Endothelial cell of umbilical vein (primary cell): ENCODE measurements at regions not wholly inside any gene's neighbourhood (a gene's known extent, or its start where the extent isn't known, plus 50 kb on each side); places are given as distances from the start of the nearest gene placed in this dataset.

Experiments used
- BruUV-seq: library from RNA; stranded (reverse); fragments of 400-500 nt; replicated peaks from 2 replicates; lab custom pipeline; 2021; lab: Mats Ljungman, UMichigan
- CTCF ChIA-PET: fragments of 300-600, 350-600 bp; sonication (Branson Sonifier 250); formaldehyde crosslinking; loops from one replicate; lab custom pipeline; 2021; ENCODE audit warnings: antibody characterized with exemption, inconsistent platforms; lab: Charles Lee
- POLR2A ChIA-PET: fragments of 300-600, 350-600 bp; sonication (Branson Sonifier 250); formaldehyde crosslinking; loops from one replicate; lab custom pipeline; 2021; ENCODE audit warnings: antibody characterized with exemption, inconsistent platforms; lab: Charles Lee
- DNase-seq: peaks from one replicate; pipeline ENCODE4 v3.0.0-alpha.2; 2011; ENCODE audit warnings: low read depth, low spot score
- FAIRE-seq: peaks from 2 replicates; lab custom pipeline; 2011; peaks lifted over from hg19 to GRCh38; lab: Jason Lieb, UNC
- H2AFZ ChIP-seq: 2 replicates; pipeline ENCODE4 v1.6.0; 2012; ENCODE audit warnings: low read depth, low read length, control low read depth, inconsistent platforms
- H3K27ac ChIP-seq: 2 replicates; pipeline ENCODE4 v1.5.1; 2011; ENCODE audit warnings: low read depth, mild to moderate bottlenecking, control low read depth, low read length, moderate library complexity; ENCODE audit not compliant: insufficient read depth
- H3K27me3 ChIP-seq, 2 experiments: 2 replicates each; pipeline versions ENCODE4 v1.6.0 to v1.6.1; 2011; ENCODE audit warnings: low read length in 2 of 2, mixed read lengths in 1 of 2; ENCODE audit not compliant: control insufficient read depth in 2 of 2, insufficient read depth in 2 of 2
- H3K36me3 ChIP-seq, 2 experiments: 2 replicates in 1 of 2; 3 replicates in 1 of 2; pipeline ENCODE4 v1.5.1; 2011; ENCODE audit warnings: low read length in 2 of 2, mild to moderate bottlenecking in 1 of 2, moderate library complexity in 1 of 2; ENCODE audit not compliant: control insufficient read depth in 2 of 2, insufficient read depth in 2 of 2; ENCODE audit errors: extremely low read depth in 1 of 2
- H3K4me1 ChIP-seq: 3 replicates; pipeline ENCODE4 v1.5.1; 2011; ENCODE audit warnings: mild to moderate bottlenecking, low read length; ENCODE audit not compliant: control insufficient read depth, insufficient read depth; ENCODE audit errors: extremely low read depth
- H3K4me2 ChIP-seq: 2 replicates; pipeline ENCODE4 v1.6.1; 2011; ENCODE audit warnings: low read length, control low read depth, mixed read lengths; ENCODE audit not compliant: insufficient read depth
- H3K4me3 ChIP-seq, 3 experiments: fragments of 200-600 bp in 1 of 3; sonication (generic), shearing (Covaris generic) in 1 of 3; replicated peaks in 1 of 3; 2 replicates each; pipeline ENCODE4 v1.5.1; 2011 to 2016; ENCODE audit warnings: control low read depth in 3 of 3, low read length in 3 of 3, mild to moderate bottlenecking in 2 of 3, inconsistent platforms in 1 of 3, low read depth in 1 of 3, moderate library complexity in 1 of 3; ENCODE audit not compliant: insufficient read depth in 1 of 3
- H3K79me2 ChIP-seq: 2 replicates; pipeline ENCODE4 v1.6.0; 2012; ENCODE audit warnings: low read length, inconsistent platforms; ENCODE audit not compliant: control insufficient read depth, insufficient read depth
- H3K9ac ChIP-seq: replicated peaks from 2 replicates; pipeline ENCODE3; 2011; ENCODE audit warnings: low read length, control low read depth; ENCODE audit not compliant: insufficient read depth; ENCODE audit errors: extremely low read depth
- H3K9me1 ChIP-seq: replicated peaks from 3 replicates; pipeline ENCODE4 v1.6.0; 2011; ENCODE audit warnings: mild to moderate bottlenecking, low read length; ENCODE audit not compliant: control insufficient read depth, insufficient read depth; ENCODE audit errors: extremely low read depth
- H3K9me3 ChIP-seq: replicated peaks from 2 replicates; pipeline ENCODE4 v1.5.1; 2012; ENCODE audit warnings: low read length, inconsistent platforms; ENCODE audit not compliant: control insufficient read depth, insufficient read depth
- H4K20me1 ChIP-seq: replicated peaks from 2 replicates; pipeline ENCODE3; 2011; ENCODE audit warnings: mild to moderate bottlenecking, low read length; ENCODE audit not compliant: control insufficient read depth, insufficient read depth; ENCODE audit errors: extremely low read depth
- EZH2 ChIP-seq: IDR thresholded peaks from 2 replicates; pipeline ENCODE4 v1.6.1; 2012; ENCODE audit warnings: borderline replicate concordance, low read depth, mild to moderate bottlenecking, moderate library complexity, low read length, inconsistent platforms; ENCODE audit not compliant: severe bottlenecking
- GATA2 ChIP-seq: IDR thresholded peaks from 2 replicates; pipeline ENCODE4 v1.7.0; 2011; ENCODE audit warnings: low read depth, mild to moderate bottlenecking, moderate library complexity, mixed read lengths, low read length; ENCODE audit not compliant: insufficient read length, insufficient read depth
- JUN ChIP-seq: IDR thresholded peaks from 2 replicates; pipeline ENCODE4 v1.6.1; 2011; ENCODE audit warnings: borderline replicate concordance, low read depth; ENCODE audit not compliant: insufficient read length, insufficient read depth
- MYC ChIP-seq: IDR thresholded peaks from one replicate; pipeline ENCODE4 v1.6.1; 2011; ENCODE audit warnings: mild to moderate bottlenecking, low read depth, low read length
- POLR2A ChIP-seq: IDR thresholded peaks from 2 replicates; pipeline ENCODE4 v1.6.1; 2012; ENCODE audit warnings: low read depth, mild to moderate bottlenecking, control low read depth, low read length
- POLR2AphosphoS5 ChIP-seq: IDR thresholded peaks from 2 replicates; pipeline ENCODE4 v1.6.1; 2012; ENCODE audit warnings: low read depth, mild to moderate bottlenecking, control low read depth, low read length, moderate library complexity; ENCODE audit not compliant: insufficient read depth
- dilution Hi-C: fragments of 300-500 bp; cut with MboI; formaldehyde crosslinking; loops from one replicate; pipeline ENCODE4 v1.15.0; 2019; ENCODE audit warnings: low sequenced_read_pairs; ENCODE audit not compliant: extremely low pct_ligation_motif_present
- intact Hi-C: fragments of 100-400 bp; cut with micrococcal nuclease; formaldehyde crosslinking; loops from one replicate; pipeline ENCODE4 v1.10.0; 2022
- TF ChIP-seq, protein P1 (sequence below), 2 donors: IDR thresholded peaks; 1 replicate in 1 of 2; 2 replicates in 1 of 2; pipeline ENCODE4 v1.5.1; 2011; ENCODE audit warnings: low read length in 2 of 2, mild to moderate bottlenecking in 2 of 2, moderate library complexity in 2 of 2, control low read depth in 1 of 2, inconsistent platforms in 1 of 2, low read depth in 1 of 2; ENCODE audit not compliant: insufficient read depth in 1 of 2; ENCODE audit errors: extremely low read depth in 1 of 2

- TF ChIP-seq POLR2A (no peak), GATA2 (no peak), MYC (no peak), EZH2 (no peak), POLR2AphosphoS5 (no peak), JUN (no peak)
- TF ChIP-seq, protein P1, sequence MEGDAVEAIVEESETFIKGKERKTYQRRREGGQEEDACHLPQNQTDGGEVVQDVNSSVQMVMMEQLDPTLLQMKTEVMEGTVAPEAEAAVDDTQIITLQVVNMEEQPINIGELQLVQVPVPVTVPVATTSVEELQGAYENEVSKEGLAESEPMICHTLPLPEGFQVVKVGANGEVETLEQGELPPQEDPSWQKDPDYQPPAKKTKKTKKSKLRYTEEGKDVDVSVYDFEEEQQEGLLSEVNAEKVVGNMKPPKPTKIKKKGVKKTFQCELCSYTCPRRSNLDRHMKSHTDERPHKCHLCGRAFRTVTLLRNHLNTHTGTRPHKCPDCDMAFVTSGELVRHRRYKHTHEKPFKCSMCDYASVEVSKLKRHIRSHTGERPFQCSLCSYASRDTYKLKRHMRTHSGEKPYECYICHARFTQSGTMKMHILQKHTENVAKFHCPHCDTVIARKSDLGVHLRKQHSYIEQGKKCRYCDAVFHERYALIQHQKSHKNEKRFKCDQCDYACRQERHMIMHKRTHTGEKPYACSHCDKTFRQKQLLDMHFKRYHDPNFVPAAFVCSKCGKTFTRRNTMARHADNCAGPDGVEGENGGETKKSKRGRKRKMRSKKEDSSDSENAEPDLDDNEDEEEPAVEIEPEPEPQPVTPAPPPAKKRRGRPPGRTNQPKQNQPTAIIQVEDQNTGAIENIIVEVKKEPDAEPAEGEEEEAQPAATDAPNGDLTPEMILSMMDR (IDR thresholded peaks at IDR 0.05; ENCODE audit: extremely low read depth in 1 of 2, insufficient read depth in 1 of 2, low read depth in 1 of 2, low read length in 2 of 2) = no peak
- Histone ChIP-seq H3K79me2 (no peaks in the 10 kb centered on the region), H3K9me1 (no peaks in the 10 kb centered on the region), H3K9me3 (no peaks in the 10 kb centered on the region), H3K4me2 (no peak overlapping the region), H2AFZ (no peak overlapping the region), H3K27ac (no peak overlapping the region), H3K4me1 (no peaks in the 10 kb centered on the region), H3K4me3 (no peak overlapping the region), H3K27me3 (no peaks in the 10 kb centered on the region), H3K9ac (no peak overlapping the region), H4K20me1 (no peaks in the 10 kb centered on the region), H3K36me3 (no peaks in the 10 kb centered on the region)
- POLR2A ChIA-PET = no interaction called here
- FAIRE-seq (peak; percentile 66), DNase-seq (no peak)
- dilution Hi-C loops = no loop called here
- CTCF ChIA-PET = interaction anchor here (1.5 kb wide), 1 partner anchor 608 kb away, joined by 5 read pairs; no protein-coding TSS in a partner anchor
- no TSS peak for BruUV-seq
- intact Hi-C loops = no loop called here
Measured at GRCh38 chr13:40074338-40074737, 418.9 kb downstream of the COG6 start.
